B cell (primary cell): ENCODE measurements at regions not wholly inside any gene's neighbourhood (a gene's known extent, or its start where the extent isn't known, plus 50 kb on each side); places are given as distances from the start of the nearest gene placed in this dataset.

ENCODE experiments used
- ATAC-seq: fragments of 200-7000 bp; cut with Tn5 transposase; one replicate; pipeline ENCODE4 v1.10.0; 2021; ENCODE audit warnings: low read depth, mild to moderate bottlenecking, moderate number of reproducible peaks, moderate library complexity
- CTCF ChIA-PET: fragments of 350-600 bp; sonication (Branson Sonifier 250); formaldehyde crosslinking; loops from one replicate; lab custom pipeline; 2021; ENCODE audit warnings: antibody characterized with exemption, inconsistent platforms; lab: Charles Lee
- POLR2A ChIA-PET: fragments of 350-600 bp; sonication (Branson Sonifier 250); formaldehyde crosslinking; loops from one replicate; lab custom pipeline; 2021; ENCODE audit warnings: antibody characterized with exemption; lab: Charles Lee
- DNase-seq: peaks from one replicate; pipeline ENCODE4 v3.0.0; 2013
- H2AFZ ChIP-seq: 2 replicates; pipeline ENCODE4 v1.6.1; 2012; ENCODE audit warnings: mild to moderate bottlenecking, low read depth, low read length; ENCODE audit not compliant: insufficient read depth, poor library complexity, severe bottlenecking
- H3K27ac ChIP-seq, 2 donors: 1 replicate in 1 of 2; 2 replicates in 1 of 2; pipeline ENCODE4 v1.5.1; 2012 to 2013; ENCODE audit warnings: low read length in 2 of 2, mild to moderate bottlenecking in 2 of 2, moderate library complexity in 1 of 2
- H3K27me3 ChIP-seq, 4 experiments: fragments of 200-600 bp in 1 of 4; sonication (generic) in 1 of 4; replicated peaks in 1 of 4; 1 replicate in 2 of 4; 2 replicates in 2 of 4; pipeline versions ENCODE4 v1.6.1 to v1.7.0; 2013 to 2016; ENCODE audit warnings: low read length in 3 of 4, mild to moderate bottlenecking in 2 of 4, mixed read lengths in 1 of 4, moderate library complexity in 1 of 4; ENCODE audit not compliant: insufficient read depth in 4 of 4, control insufficient read depth in 3 of 4; ENCODE audit errors: control extremely low read depth in 1 of 4
- H3K36me3 ChIP-seq, 2 experiments: replicated peaks in 1 of 2; 1 replicate in 1 of 2; 2 replicates in 1 of 2; pipeline versions ENCODE4 v1.6.1 to v1.7.1; 2013; ENCODE audit warnings: low read length in 1 of 2; ENCODE audit not compliant: insufficient read depth in 2 of 2, control insufficient read depth in 1 of 2; ENCODE audit errors: control extremely low read depth in 1 of 2, extremely low read depth in 1 of 2
- H3K4me1 ChIP-seq, 2 donors: fragments of 200-600 bp in 1 of 2; sonication (generic) in 1 of 2; 1 replicate in 1 of 2; 2 replicates in 1 of 2; pipeline versions ENCODE4 v1.5.1 to v1.6.1; 2013 to 2017; ENCODE audit warnings: low read length in 2 of 2; ENCODE audit not compliant: control insufficient read depth in 2 of 2, insufficient read depth in 2 of 2
- H3K4me2 ChIP-seq: replicated peaks from 2 replicates; pipeline ENCODE3; 2012; ENCODE audit warnings: mild to moderate bottlenecking, low read depth, low read length; ENCODE audit not compliant: poor library complexity, severe bottlenecking
- H3K4me3 ChIP-seq, 5 experiments: fragments of 200-600 bp in 1 of 5; sonication (generic) in 1 of 5; 1 replicate in 3 of 5; 2 replicates in 2 of 5; pipeline versions ENCODE4 v1.5.1 to v1.7.0; 2011 to 2016; ENCODE audit warnings: low read length in 4 of 5, mild to moderate bottlenecking in 4 of 5, low read depth in 2 of 5, control low read depth in 1 of 5, moderate library complexity in 1 of 5; ENCODE audit not compliant: insufficient read depth in 1 of 5; ENCODE audit errors: control extremely low read depth in 1 of 5, extremely low read depth in 1 of 5
- H3K79me2 ChIP-seq: fragments of 200-600 bp; sonication (generic); one replicate; pipeline ENCODE4 v1.6.0; 2016; ENCODE audit warnings: low read length; ENCODE audit not compliant: control insufficient read depth, insufficient read depth
- H3K9ac ChIP-seq: fragments of 200-600 bp; sonication (generic); 2 replicates; pipeline ENCODE4 v1.6.1; 2017; ENCODE audit warnings: mild to moderate bottlenecking, low read length, moderate library complexity
- H3K9me3 ChIP-seq, 3 donors: one replicate each; pipeline versions ENCODE4 v1.6.1 to v1.7.1; 2013; ENCODE audit warnings: low read length in 2 of 3; ENCODE audit not compliant: control insufficient read depth in 2 of 3, insufficient read depth in 1 of 3; ENCODE audit errors: control extremely low read depth in 1 of 3
- H4K20me1 ChIP-seq: 2 replicates; pipeline ENCODE4 v1.6.0; 2012; ENCODE audit warnings: mild to moderate bottlenecking, low read length; ENCODE audit not compliant: insufficient read depth, control insufficient read depth, poor library complexity, severe bottlenecking
- H3K27ac Mint-ChIP-seq: one replicate; pipeline ENCODE4 v1.8.0; 2021; ENCODE audit warnings: mixed read lengths
- H3K27me3 Mint-ChIP-seq: one replicate; pipeline ENCODE4 v1.8.0; 2021; ENCODE audit warnings: mixed read lengths
- H3K4me1 Mint-ChIP-seq: one replicate; pipeline ENCODE4 v1.8.0; 2021; ENCODE audit warnings: mixed read lengths
- H3K4me3 Mint-ChIP-seq: one replicate; pipeline ENCODE4 v1.8.0; 2021; ENCODE audit warnings: mixed read lengths
- H3K9me3 Mint-ChIP-seq: one replicate; pipeline ENCODE4 v1.8.0; 2022; ENCODE audit warnings: mixed read lengths; ENCODE audit not compliant: insufficient read depth
- EZH2 ChIP-seq: IDR thresholded peaks from 2 replicates; pipeline ENCODE4 v1.6.1; 2012; ENCODE audit warnings: borderline replicate concordance, low read depth, mild to moderate bottlenecking, moderate library complexity, low read length; ENCODE audit not compliant: insufficient read depth, poor library complexity, severe bottlenecking
- WGBS: methylation state at CpG from one replicate; pipeline ENCODE4 v1.1.5; 2013; ENCODE audit warnings: missing lambda C conversion rate; ENCODE audit not compliant: insufficient coverage; 5-methylcytosine and 5-hydroxymethylcytosine counted together
- intact Hi-C: fragments of 100-400 bp; cut with micrococcal nuclease; formaldehyde crosslinking; loops from one replicate; pipeline ENCODE4 v1.10.0; 2022
- TF ChIP-seq, protein P1 (sequence below): fragments of 200-600 bp; IDR thresholded peaks from one replicate; pipeline ENCODE4 v1.8.0; 2022; ENCODE audit warnings: antibody characterized with exemption, mild to moderate bottlenecking

DNA sequence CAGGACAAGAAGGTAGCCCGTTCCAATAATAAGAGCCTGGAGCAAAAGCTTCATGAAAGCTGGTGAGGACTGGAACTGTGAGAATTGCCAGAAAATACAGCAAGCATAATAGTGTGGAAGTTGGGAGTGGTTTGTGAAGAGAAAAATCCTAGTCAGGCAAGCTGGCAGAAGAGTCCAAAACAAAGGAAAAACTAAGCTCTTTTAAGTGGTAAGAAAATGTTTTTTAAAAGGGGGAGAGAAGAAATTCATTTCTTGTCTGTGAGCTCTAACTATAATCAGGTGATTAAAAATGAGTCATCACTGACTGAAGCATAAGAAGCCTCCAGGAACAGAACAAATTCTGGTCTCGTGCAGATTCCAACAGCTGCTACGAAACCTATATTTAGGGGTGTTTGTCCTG lies 102.6 kb downstream of the CAAP1 start:
- no peak for ATAC-seq
- WGBS, result no CpG with 5 or more reads among the region's 3 CpGs

DNA sequence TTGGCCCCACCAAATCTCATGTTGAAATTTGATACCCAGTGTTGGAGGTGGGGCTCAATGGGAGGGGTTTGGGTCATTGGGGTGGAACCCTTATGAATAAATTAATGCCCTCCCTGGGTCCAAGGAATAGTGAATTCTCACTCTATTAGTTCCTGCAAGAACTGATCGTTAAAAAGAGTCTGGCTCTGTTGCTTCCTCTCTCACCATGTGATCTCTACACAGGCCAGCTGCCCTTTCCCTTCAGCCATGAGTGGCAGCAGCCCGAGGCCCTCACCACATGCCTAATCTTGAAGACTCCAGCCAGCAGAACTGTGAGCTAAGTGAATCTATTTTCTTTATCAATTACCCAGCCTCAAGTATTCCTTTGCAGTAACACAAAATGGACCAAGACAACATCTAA lies 106.0 kb downstream of the CAAP1 start:
- CTCF ChIA-PET, result no interaction called here
- no peaks in the 10 kb centered on the region for H4K20me1 ChIP-seq
- Mint-ChIP-seq H3K27me3 (peaks cover 4% of the 10 kb centered on the region), H3K4me3 (no peak overlapping the region), H3K27ac (no peak overlapping the region), H3K9me3 (no peaks in the 10 kb centered on the region), H3K4me1 (no peaks in the 10 kb centered on the region)
- H3K4me3 ChIP-seq, result no peak overlapping the region
- no peak for TF ChIP-seq EZH2
- TF ChIP-seq, protein P1, sequence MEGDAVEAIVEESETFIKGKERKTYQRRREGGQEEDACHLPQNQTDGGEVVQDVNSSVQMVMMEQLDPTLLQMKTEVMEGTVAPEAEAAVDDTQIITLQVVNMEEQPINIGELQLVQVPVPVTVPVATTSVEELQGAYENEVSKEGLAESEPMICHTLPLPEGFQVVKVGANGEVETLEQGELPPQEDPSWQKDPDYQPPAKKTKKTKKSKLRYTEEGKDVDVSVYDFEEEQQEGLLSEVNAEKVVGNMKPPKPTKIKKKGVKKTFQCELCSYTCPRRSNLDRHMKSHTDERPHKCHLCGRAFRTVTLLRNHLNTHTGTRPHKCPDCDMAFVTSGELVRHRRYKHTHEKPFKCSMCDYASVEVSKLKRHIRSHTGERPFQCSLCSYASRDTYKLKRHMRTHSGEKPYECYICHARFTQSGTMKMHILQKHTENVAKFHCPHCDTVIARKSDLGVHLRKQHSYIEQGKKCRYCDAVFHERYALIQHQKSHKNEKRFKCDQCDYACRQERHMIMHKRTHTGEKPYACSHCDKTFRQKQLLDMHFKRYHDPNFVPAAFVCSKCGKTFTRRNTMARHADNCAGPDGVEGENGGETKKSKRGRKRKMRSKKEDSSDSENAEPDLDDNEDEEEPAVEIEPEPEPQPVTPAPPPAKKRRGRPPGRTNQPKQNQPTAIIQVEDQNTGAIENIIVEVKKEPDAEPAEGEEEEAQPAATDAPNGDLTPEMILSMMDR, result no peak
- no peak overlapping the region for H3K9ac ChIP-seq
- no peak for ATAC-seq
- H3K27ac ChIP-seq, result no peak overlapping the region
- H3K27me3 ChIP-seq, result no peaks in the 10 kb centered on the region
- no peak for DNase-seq
- H3K9me3 ChIP-seq, result no peaks in the 10 kb centered on the region
- no peak overlapping the region for H3K4me2 ChIP-seq
- WGBS, result 68% methylated on average over 2 of the region's 2 CpGs
- no peaks in the 10 kb centered on the region for H3K36me3 ChIP-seq
- no peaks in the 10 kb centered on the region for H3K4me1 ChIP-seq
- no peak overlapping the region for H2AFZ ChIP-seq
- H3K79me2 ChIP-seq, result no peaks in the 10 kb centered on the region
- POLR2A ChIA-PET, result no interaction called here
- intact Hi-C loops, result no loop called here

More for the DNA sequence above, 102.6 kb downstream of the CAAP1 start:
- no peaks in the 10 kb centered on the region for H3K4me1 ChIP-seq
- Mint-ChIP-seq H3K27me3 (peaks cover 4% of the 10 kb centered on the region), H3K4me1 (no peaks in the 10 kb centered on the region), H3K4me3 (no peak overlapping the region), H3K27ac (no peak overlapping the region), H3K9me3 (peaks cover 4% of the 10 kb centered on the region)
- TF ChIP-seq, protein P1, result no peak
- no peak for TF ChIP-seq EZH2
- POLR2A ChIA-PET, result no interaction called here
- no peak overlapping the region for H2AFZ ChIP-seq
- no peaks in the 10 kb centered on the region for H3K36me3 ChIP-seq
- no peak overlapping the region for H3K4me2 ChIP-seq
- CTCF ChIA-PET, result no interaction called here
- H3K79me2 ChIP-seq, result no peaks in the 10 kb centered on the region
- no peaks in the 10 kb centered on the region for H3K27me3 ChIP-seq
- intact Hi-C loops, result no loop called here
- DNase-seq, result no peak
- no peak overlapping the region for H3K27ac ChIP-seq
- no peak overlapping the region for H3K9ac ChIP-seq
- no peak overlapping the region for H3K4me3 ChIP-seq
- no peaks in the 10 kb centered on the region for H4K20me1 ChIP-seq
- H3K9me3 ChIP-seq, result no peaks in the 10 kb centered on the region
